Subcutaneous abdominal adipose tissue (tissue), 5 donors: ENCODE measurements at regions not wholly inside any gene's neighbourhood (a gene's known extent, or its start where the extent isn't known, plus 50 kb on each side); places are given as distances from the start of the nearest gene placed in this dataset.

ENCODE experiments used
- H3K27ac ChIP-seq: one replicate; pipeline ENCODE4 v1.7.0; 2013; ENCODE audit warnings: low read depth, mild to moderate bottlenecking, inconsistent platforms, low read length, moderate library complexity
- H3K27me3 ChIP-seq, 5 donors: one replicate each; pipeline ENCODE4 v1.7.0; 2013; ENCODE audit warnings: low read length in 5 of 5, inconsistent platforms in 1 of 5; ENCODE audit not compliant: control insufficient read depth in 5 of 5, insufficient read depth in 4 of 5
- H3K36me3 ChIP-seq, 5 donors: one replicate each; pipeline ENCODE4 v1.7.0; 2013; ENCODE audit warnings: low read length in 5 of 5; ENCODE audit not compliant: control insufficient read depth in 5 of 5, insufficient read depth in 5 of 5
- H3K4me1 ChIP-seq, 5 donors: one replicate each; pipeline ENCODE4 v1.7.0; 2013; ENCODE audit warnings: low read length in 5 of 5, mild to moderate bottlenecking in 3 of 5, moderate library complexity in 1 of 5; ENCODE audit not compliant: control insufficient read depth in 5 of 5, insufficient read depth in 5 of 5
- H3K4me3 ChIP-seq, 5 donors: one replicate each; pipeline ENCODE4 v1.7.0; 2013; ENCODE audit warnings: low read length in 5 of 5, low read depth in 1 of 5
- H3K9ac ChIP-seq, 5 donors: one replicate each; pipeline ENCODE4 v1.7.0; 2013; ENCODE audit warnings: low read length in 5 of 5, mild to moderate bottlenecking in 4 of 5, moderate library complexity in 3 of 5
- H3K9me3 ChIP-seq, 5 donors: one replicate each; pipeline ENCODE4 v1.7.0; 2013; ENCODE audit warnings: low read length in 5 of 5; ENCODE audit not compliant: control insufficient read depth in 5 of 5
- donor health status: healthy.
- donor health status: healthy.
- donor health status: healthy.
- donor health status: healthy.
- donor health status: healthy.

- H3K36me3 ChIP-seq: no peaks in the 10 kb centered on the region
- H3K4me1 ChIP-seq: peaks cover 0 to 11% (median 3%) of the 10 kb centered on the region in 5 donors
- no peak overlapping the region for H3K9ac ChIP-seq
- no peak overlapping the region for H3K4me3 ChIP-seq
- no peak overlapping the region for H3K27ac ChIP-seq
- H3K9me3 ChIP-seq: peaks cover 0 to 6% (median 6%) of the 10 kb centered on the region in 5 donors
- no peaks in the 10 kb centered on the region for H3K27me3 ChIP-seq
These were observed 533.4 kb downstream of the IRX1 start for GRCh38 chr5:4128994-4129393.

- Histone ChIP-seq H3K9me3 (peaks cover 0 to 6% (median 6%) of the 10 kb centered on the region in 5 donors), H3K4me3 (no peak overlapping the region), H3K27ac (no peak overlapping the region), H3K36me3 (no peaks in the 10 kb centered on the region), H3K4me1 (peaks cover 0 to 11% (median 3%) of the 10 kb centered on the region in 5 donors), H3K27me3 (no peaks in the 10 kb centered on the region), H3K9ac (no peak overlapping the region)
These were observed 533.9 kb downstream of the IRX1 start for GRCh38 chr5:4129523-4129922.

GRCh38 chr5:4130819-4131218 lies 535.2 kb downstream of the IRX1 start:
- Histone ChIP-seq H3K9me3 (peaks cover 0 to 6% (median 6%) of the 10 kb centered on the region in 5 donors), H3K9ac (no peak overlapping the region), H3K36me3 (no peaks in the 10 kb centered on the region), H3K4me3 (no peak overlapping the region), H3K4me1 (peaks cover 0 to 11% (median 3%) of the 10 kb centered on the region in 5 donors), H3K27me3 (no peaks in the 10 kb centered on the region), H3K27ac (no peak overlapping the region)

- Histone ChIP-seq H3K4me3 (no peak overlapping the region), H3K9me3 (no peaks in the 10 kb centered on the region), H3K9ac (no peak overlapping the region), H3K36me3 (no peaks in the 10 kb centered on the region), H3K4me1 (peaks cover 0 to 9% (median 6%) of the 10 kb centered on the region in 5 donors), H3K27ac (no peak overlapping the region), H3K27me3 (no peaks in the 10 kb centered on the region)
These were observed 542.1 kb downstream of the IRX1 start for GRCh38 chr5:4137781-4138180.

- H3K27me3 ChIP-seq: peaks cover 0 to 6% (median 0%) of the 10 kb centered on the region in 5 donors
- no peaks in the 10 kb centered on the region for H3K36me3 ChIP-seq
- no peak overlapping the region for H3K27ac ChIP-seq
- H3K9ac ChIP-seq: no peak overlapping the region
- H3K4me1 ChIP-seq: peaks cover 0 to 4% (median 0%) of the 10 kb centered on the region in 5 donors
- peaks cover 0 to 11% (median 0%) of the 10 kb centered on the region in 5 donors for H3K9me3 ChIP-seq
- no peak overlapping the region for H3K4me3 ChIP-seq
These were observed 547.2 kb downstream of the IRX1 start for GRCh38 chr5:4142842-4143241.

GRCh38 chr5:4144411-4145007 lies 548.9 kb downstream of the IRX1 start:
- Histone ChIP-seq H3K9me3 (peaks cover 0 to 11% (median 0%) of the 10 kb centered on the region in 5 donors), H3K9ac (no peak overlapping the region), H3K4me3 (no peak overlapping the region), H3K27me3 (peaks cover 0 to 6% (median 0%) of the 10 kb centered on the region in 5 donors), H3K36me3 (no peaks in the 10 kb centered on the region), H3K4me1 (no peaks in the 10 kb centered on the region), H3K27ac (no peak overlapping the region)

GRCh38 chr5:4145511-4145910 lies 549.9 kb downstream of the IRX1 start:
- H3K27me3 ChIP-seq: peaks cover 0 to 6% (median 0%) of the 10 kb centered on the region in 5 donors
- H3K4me3 ChIP-seq: no peak overlapping the region
- no peaks in the 10 kb centered on the region for H3K4me1 ChIP-seq
- H3K27ac ChIP-seq: no peak overlapping the region
- peaks cover 0 to 11% (median 0%) of the 10 kb centered on the region in 5 donors for H3K9me3 ChIP-seq
- no peaks in the 10 kb centered on the region for H3K36me3 ChIP-seq
- H3K9ac ChIP-seq: no peak overlapping the region

- no peak overlapping the region for H3K27ac ChIP-seq
- H3K4me3 ChIP-seq: no peak overlapping the region
- H3K9me3 ChIP-seq: peaks cover 0 to 11% (median 0%) of the 10 kb centered on the region in 5 donors
- no peaks in the 10 kb centered on the region for H3K4me1 ChIP-seq
- H3K36me3 ChIP-seq: no peaks in the 10 kb centered on the region
- no peak overlapping the region for H3K9ac ChIP-seq
- H3K27me3 ChIP-seq: peaks cover 0 to 6% (median 0%) of the 10 kb centered on the region in 5 donors
These were observed 552.4 kb downstream of the IRX1 start for GRCh38 chr5:4148009-4148408.

- peaks cover 0 to 3% (median 0%) of the 10 kb centered on the region in 5 donors for H3K9me3 ChIP-seq
- no peak overlapping the region for H3K9ac ChIP-seq
- H3K27ac ChIP-seq: no peak overlapping the region
- H3K27me3 ChIP-seq: no peaks in the 10 kb centered on the region
- no peaks in the 10 kb centered on the region for H3K36me3 ChIP-seq
- no peak overlapping the region for H3K4me3 ChIP-seq
- no peaks in the 10 kb centered on the region for H3K4me1 ChIP-seq
These were observed 554.4 kb downstream of the IRX1 start for GRCh38 chr5:4150067-4150466.

GRCh38 chr5:4156153-4156552 lies 560.5 kb downstream of the IRX1 start:
- Histone ChIP-seq H3K27ac (no peak overlapping the region), H3K4me1 (no peaks in the 10 kb centered on the region), H3K9me3 (peaks cover 0 to 7% (median 0%) of the 10 kb centered on the region in 5 donors), H3K36me3 (no peaks in the 10 kb centered on the region), H3K27me3 (no peaks in the 10 kb centered on the region), H3K4me3 (no peak overlapping the region), H3K9ac (no peak overlapping the region)
